H9 (cell line): ENCODE measurements at regions not wholly inside any gene's neighbourhood (a gene's known extent, or its start where the extent isn't known, plus 50 kb on each side); places are given as distances from the start of the nearest gene placed in this dataset.

Source experiments
- DNase-seq: peaks from one replicate; pipeline ENCODE4 v3.0.0-alpha.2; 2017
- H2AFZ ChIP-seq: one replicate; pipeline ENCODE4 v1.6.1; 2013; ENCODE audit warnings: mild to moderate bottlenecking, low read length, control low read depth, moderate library complexity
- H2AK5ac ChIP-seq: 2 replicates; pipeline ENCODE4 v1.6.1; 2013; ENCODE audit warnings: low read length, control low read depth, mixed read lengths; ENCODE audit not compliant: insufficient read length
- H2BK120ac ChIP-seq: one replicate; pipeline ENCODE4 v1.6.1; 2013; ENCODE audit warnings: low read depth, mild to moderate bottlenecking, low read length, control low read depth, inconsistent platforms; ENCODE audit not compliant: poor library complexity, severe bottlenecking
- H2BK12ac ChIP-seq: 2 replicates; pipeline ENCODE4 v1.6.1; 2013; ENCODE audit warnings: low read length, control low read depth, mixed read lengths, low read depth; ENCODE audit not compliant: insufficient read length
- H2BK15ac ChIP-seq: 2 replicates; pipeline ENCODE4 v1.6.1; 2013; ENCODE audit warnings: low read depth, low read length, control low read depth
- H2BK20ac ChIP-seq: one replicate; pipeline ENCODE4 v1.6.1; 2013; ENCODE audit warnings: low read depth, mild to moderate bottlenecking, low read length, control low read depth, inconsistent platforms; ENCODE audit not compliant: poor library complexity, severe bottlenecking
- H2BK5ac ChIP-seq: 2 replicates; pipeline ENCODE4 v1.6.1; 2013; ENCODE audit warnings: low read length, control low read depth, mixed read lengths; ENCODE audit not compliant: insufficient read length
- H3K14ac ChIP-seq: 2 replicates; pipeline ENCODE4 v1.6.1; 2013; ENCODE audit warnings: low read length, control low read depth; ENCODE audit not compliant: insufficient read depth
- H3K18ac ChIP-seq: 2 replicates; pipeline ENCODE4 v1.6.1; 2013; ENCODE audit warnings: low read depth, mild to moderate bottlenecking, mixed read lengths, low read length, control low read depth; ENCODE audit not compliant: insufficient read length
- H3K23ac ChIP-seq: 2 replicates; pipeline ENCODE4 v1.6.1; 2013; ENCODE audit warnings: low read length, control low read depth, mixed read lengths, low read depth; ENCODE audit not compliant: insufficient read length
- H3K23me2 ChIP-seq: 2 replicates; pipeline ENCODE4 v1.6.1; 2013; ENCODE audit warnings: low read depth, mild to moderate bottlenecking, mixed read lengths, low read length, control low read depth; ENCODE audit not compliant: insufficient read length, poor library complexity, severe bottlenecking
- H3K27ac ChIP-seq: 2 replicates; pipeline ENCODE4 v1.5.1; 2013; ENCODE audit warnings: low read length, control low read depth, mixed read lengths, low read depth; ENCODE audit not compliant: insufficient read length
- H3K27me3 ChIP-seq: 2 replicates; pipeline ENCODE4 v1.6.1; 2013; ENCODE audit warnings: low read length, control low read depth, inconsistent platforms; ENCODE audit not compliant: insufficient read depth
- H3K4ac ChIP-seq: 2 replicates; pipeline ENCODE4 v1.6.1; 2013; ENCODE audit warnings: low read depth, mild to moderate bottlenecking, control low read depth, inconsistent platforms, low read length, moderate library complexity
- H3K4me1 ChIP-seq: 2 replicates; pipeline ENCODE4 v1.6.1; 2013; ENCODE audit warnings: low read length, control low read depth, inconsistent platforms; ENCODE audit not compliant: insufficient read depth
- H3K4me2 ChIP-seq: 2 replicates; pipeline ENCODE4 v1.6.1; 2013; ENCODE audit warnings: low read length, control low read depth, mixed read lengths; ENCODE audit not compliant: insufficient read length, insufficient read depth
- H3K56ac ChIP-seq: 2 replicates; pipeline ENCODE4 v1.6.1; 2013; ENCODE audit warnings: low read depth, mild to moderate bottlenecking, mixed read lengths, low read length, control low read depth; ENCODE audit not compliant: insufficient read length
- H3K79me1 ChIP-seq: 2 replicates; pipeline ENCODE4 v1.6.1; 2013; ENCODE audit warnings: low read depth, mild to moderate bottlenecking, moderate library complexity, low read length, control low read depth, inconsistent platforms; ENCODE audit not compliant: insufficient read depth, poor library complexity, severe bottlenecking
- H3K79me2 ChIP-seq: 2 replicates; pipeline ENCODE4 v1.6.1; 2013; ENCODE audit warnings: low read length, control low read depth, inconsistent platforms; ENCODE audit not compliant: insufficient read depth
- H3K9ac ChIP-seq: 2 replicates; pipeline ENCODE4 v1.6.1; 2013; ENCODE audit warnings: low read length, control low read depth, mixed read lengths; ENCODE audit not compliant: insufficient read length; ENCODE audit errors: extremely low read depth
- H3K9me3 ChIP-seq: one replicate; pipeline ENCODE4 v1.6.1; 2013; ENCODE audit warnings: low read depth, low read length, inconsistent platforms; ENCODE audit not compliant: control insufficient read depth
- H3T11ph ChIP-seq: one replicate; pipeline ENCODE4 v1.6.1; 2013; ENCODE audit warnings: mild to moderate bottlenecking, low read length, control low read depth, inconsistent platforms
- H4K20me1 ChIP-seq: one replicate; pipeline ENCODE4 v1.6.1; 2013; ENCODE audit not compliant: control insufficient read depth, insufficient read length, insufficient read depth
- H4K5ac ChIP-seq: 2 replicates; pipeline ENCODE4 v1.6.1; 2013; ENCODE audit warnings: low read depth, mild to moderate bottlenecking, mixed read lengths, low read length, control low read depth; ENCODE audit not compliant: insufficient read length
- H4K8ac ChIP-seq: replicated peaks from 2 replicates; pipeline ENCODE4 v1.6.1; 2013; ENCODE audit warnings: low read length, control low read depth, mixed read lengths, low read depth; ENCODE audit not compliant: insufficient read length
- H4K91ac ChIP-seq: 2 replicates; pipeline ENCODE4 v1.6.1; 2013; ENCODE audit warnings: low read depth, mild to moderate bottlenecking, moderate library complexity, mixed read lengths, low read length, control low read depth; ENCODE audit not compliant: insufficient read length
- H3K27ac Mint-ChIP-seq, 3 experiments: 2 replicates in 2 of 3; 3 replicates in 1 of 3; pipeline ENCODE4 v1.8.0; 2020 to 2021; ENCODE audit warnings: mixed read lengths in 3 of 3, mild to moderate bottlenecking in 1 of 3, moderate library complexity in 1 of 3
- H3K27me3 Mint-ChIP-seq: 2 replicates; pipeline ENCODE4 v1.8.0; 2021; ENCODE audit warnings: low read depth, mild to moderate bottlenecking, moderate library complexity, mixed read lengths
- H3K36me3 Mint-ChIP-seq, 3 experiments: 2 replicates in 2 of 3; 3 replicates in 1 of 3; pipeline ENCODE4 v1.8.0; 2020 to 2021; ENCODE audit warnings: low read depth in 3 of 3, mixed read lengths in 3 of 3; ENCODE audit not compliant: insufficient read depth in 1 of 3
- H3K4me1 Mint-ChIP-seq, 2 experiments: 2 replicates each; pipeline ENCODE4 v1.8.0; 2020; ENCODE audit warnings: mixed read lengths in 2 of 2
- H3K4me3 Mint-ChIP-seq, 2 experiments: 2 replicates in 1 of 2; 3 replicates in 1 of 2; pipeline ENCODE4 v1.8.0; 2020 to 2021; ENCODE audit warnings: mild to moderate bottlenecking in 2 of 2, mixed read lengths in 2 of 2, moderate library complexity in 1 of 2
- H3K9me3 Mint-ChIP-seq, 2 experiments: 2 replicates in 1 of 2; 3 replicates in 1 of 2; pipeline ENCODE4 v1.8.0; 2020; ENCODE audit warnings: mild to moderate bottlenecking in 2 of 2, mixed read lengths in 2 of 2, moderate library complexity in 1 of 2
- WGBS: extraction: QIAGEN DNeasy Blood & Tissue Kit; methylation state at CpG from one replicate; pipeline ENCODE4 v1.1.7; 2013; ENCODE audit warnings: missing lambda C conversion rate, low lambda C conversion rate, mixed read lengths; ENCODE audit not compliant: insufficient read length; ENCODE audit errors: extremely low coverage; 5-methylcytosine and 5-hydroxymethylcytosine counted together
- TF ChIP-seq, protein P1 (sequence below): fragments of 200-600 bp; sonication (generic); conservative IDR thresholded peaks from 3 replicates; pipeline ENCODE4 v1.8.0; 2021; ENCODE audit warnings: antibody characterized with exemption, mild to moderate bottlenecking

DNA sequence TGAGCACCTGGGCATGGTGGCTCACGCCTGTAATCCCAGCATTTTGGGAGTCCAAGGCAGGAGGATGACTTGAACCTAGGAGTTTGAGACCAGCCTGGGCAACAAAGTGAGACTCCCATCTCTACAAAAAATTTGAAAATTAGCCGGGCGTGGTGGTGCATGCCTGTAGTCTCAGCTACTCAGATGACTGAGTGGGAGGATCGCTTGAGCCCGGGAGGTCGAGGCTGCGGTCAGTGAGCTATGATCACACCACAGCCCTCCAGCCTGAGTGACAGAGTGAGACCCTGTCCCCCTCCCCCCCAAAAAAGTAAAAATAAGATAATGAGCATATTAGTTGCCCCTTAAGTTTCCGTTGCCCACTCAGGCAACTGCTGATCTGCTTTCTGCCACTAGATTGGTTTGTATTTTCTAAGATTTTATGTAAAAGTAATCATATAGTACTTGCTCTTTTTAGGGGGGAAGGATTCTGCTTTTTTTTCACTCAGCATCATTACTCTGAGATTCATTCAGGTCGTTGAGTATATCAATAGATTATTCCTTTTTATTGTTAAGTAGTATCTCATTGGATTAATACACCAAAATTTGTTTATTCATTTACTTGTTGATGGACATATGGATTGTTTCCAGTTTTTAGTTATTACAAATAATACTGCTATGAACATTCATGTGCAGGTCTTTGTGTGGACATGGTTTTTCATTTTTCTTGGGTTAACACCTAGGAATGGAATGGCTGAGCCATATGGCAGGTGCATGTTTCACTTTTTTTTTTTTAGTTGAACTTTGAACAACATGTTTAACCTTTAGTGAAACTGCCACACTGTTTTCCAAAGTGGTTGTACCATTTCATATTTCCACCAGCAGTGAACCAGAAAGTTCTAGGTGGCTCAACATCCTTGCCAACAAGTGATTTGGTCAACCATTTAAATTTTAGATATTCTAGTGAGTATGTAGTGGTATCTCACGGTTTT, 75.0 kb upstream of the SPRED2 start:
- no peak overlapping the region for H3K4ac ChIP-seq
- H3K14ac ChIP-seq: no peak overlapping the region
- H3T11ph ChIP-seq: no peak overlapping the region
- no peak overlapping the region for H2AFZ ChIP-seq
- H3K18ac ChIP-seq: no peak overlapping the region
- no peak overlapping the region for H2AK5ac ChIP-seq
- H2BK20ac ChIP-seq: no peak overlapping the region
- H2BK15ac ChIP-seq: no peak overlapping the region
- no peaks in the 10 kb centered on the region; a peak in 1 of 7 replicates for H3K36me3 Mint-ChIP-seq
- H3K79me1 ChIP-seq: no peaks in the 10 kb centered on the region
- no peak overlapping the region for H3K56ac ChIP-seq
- H2BK12ac ChIP-seq: no peak overlapping the region
- H3K27me3 Mint-ChIP-seq: peaks cover 12% of the 10 kb centered on the region
- H3K4me1 ChIP-seq: peaks cover 5% of the 10 kb centered on the region; the same call in 1 of the 2 replicates
- no peaks in the 10 kb centered on the region for H4K20me1 ChIP-seq
- TF ChIP-seq, protein P1, sequence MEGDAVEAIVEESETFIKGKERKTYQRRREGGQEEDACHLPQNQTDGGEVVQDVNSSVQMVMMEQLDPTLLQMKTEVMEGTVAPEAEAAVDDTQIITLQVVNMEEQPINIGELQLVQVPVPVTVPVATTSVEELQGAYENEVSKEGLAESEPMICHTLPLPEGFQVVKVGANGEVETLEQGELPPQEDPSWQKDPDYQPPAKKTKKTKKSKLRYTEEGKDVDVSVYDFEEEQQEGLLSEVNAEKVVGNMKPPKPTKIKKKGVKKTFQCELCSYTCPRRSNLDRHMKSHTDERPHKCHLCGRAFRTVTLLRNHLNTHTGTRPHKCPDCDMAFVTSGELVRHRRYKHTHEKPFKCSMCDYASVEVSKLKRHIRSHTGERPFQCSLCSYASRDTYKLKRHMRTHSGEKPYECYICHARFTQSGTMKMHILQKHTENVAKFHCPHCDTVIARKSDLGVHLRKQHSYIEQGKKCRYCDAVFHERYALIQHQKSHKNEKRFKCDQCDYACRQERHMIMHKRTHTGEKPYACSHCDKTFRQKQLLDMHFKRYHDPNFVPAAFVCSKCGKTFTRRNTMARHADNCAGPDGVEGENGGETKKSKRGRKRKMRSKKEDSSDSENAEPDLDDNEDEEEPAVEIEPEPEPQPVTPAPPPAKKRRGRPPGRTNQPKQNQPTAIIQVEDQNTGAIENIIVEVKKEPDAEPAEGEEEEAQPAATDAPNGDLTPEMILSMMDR: no peak
- H4K91ac ChIP-seq: no peak overlapping the region
- no peak overlapping the region for H2BK5ac ChIP-seq
- no peak overlapping the region for H3K23ac ChIP-seq
- no peak overlapping the region for H3K9ac ChIP-seq
- no CpG with 5 or more reads among the region's 10 CpGs for WGBS
- H3K4me1 Mint-ChIP-seq: peaks cover 12 to 16% of the 10 kb centered on the region in 2 experiments
- H3K23me2 ChIP-seq: no peaks in the 10 kb centered on the region
- H3K9me3 ChIP-seq: no peaks in the 10 kb centered on the region
- no peaks in the 10 kb centered on the region; a peak in 1 of 5 replicates for H3K9me3 Mint-ChIP-seq
- no peaks in the 10 kb centered on the region for H3K27me3 ChIP-seq
- H2BK120ac ChIP-seq: no peak overlapping the region
- H3K27ac ChIP-seq: no peak overlapping the region
- DNase-seq: no peak
- H3K4me2 ChIP-seq: no peak overlapping the region
- H3K79me2 ChIP-seq: no peaks in the 10 kb centered on the region
- no peak overlapping the region for H4K8ac ChIP-seq
- no peak overlapping the region for H4K5ac ChIP-seq
- H3K4me3 Mint-ChIP-seq: no peak overlapping the region
- no peak overlapping the region for H3K27ac Mint-ChIP-seq
